DMS153 (cell line): ENCODE measurements at regions not wholly inside any gene's neighbourhood (a gene's known extent, or its start where the extent isn't known, plus 50 kb on each side); places are given as distances from the start of the nearest gene placed in this dataset.

ENCODE experiments used
- DNase-seq: peaks from one replicate; lab custom pipeline; 2025; lab: John Stamatoyannopoulos, UW

- DNase-seq = no peak
Observed at GRCh38 chrX:40452031-40452430, 128.7 kb upstream of the ATP6AP2 start.

DNA sequence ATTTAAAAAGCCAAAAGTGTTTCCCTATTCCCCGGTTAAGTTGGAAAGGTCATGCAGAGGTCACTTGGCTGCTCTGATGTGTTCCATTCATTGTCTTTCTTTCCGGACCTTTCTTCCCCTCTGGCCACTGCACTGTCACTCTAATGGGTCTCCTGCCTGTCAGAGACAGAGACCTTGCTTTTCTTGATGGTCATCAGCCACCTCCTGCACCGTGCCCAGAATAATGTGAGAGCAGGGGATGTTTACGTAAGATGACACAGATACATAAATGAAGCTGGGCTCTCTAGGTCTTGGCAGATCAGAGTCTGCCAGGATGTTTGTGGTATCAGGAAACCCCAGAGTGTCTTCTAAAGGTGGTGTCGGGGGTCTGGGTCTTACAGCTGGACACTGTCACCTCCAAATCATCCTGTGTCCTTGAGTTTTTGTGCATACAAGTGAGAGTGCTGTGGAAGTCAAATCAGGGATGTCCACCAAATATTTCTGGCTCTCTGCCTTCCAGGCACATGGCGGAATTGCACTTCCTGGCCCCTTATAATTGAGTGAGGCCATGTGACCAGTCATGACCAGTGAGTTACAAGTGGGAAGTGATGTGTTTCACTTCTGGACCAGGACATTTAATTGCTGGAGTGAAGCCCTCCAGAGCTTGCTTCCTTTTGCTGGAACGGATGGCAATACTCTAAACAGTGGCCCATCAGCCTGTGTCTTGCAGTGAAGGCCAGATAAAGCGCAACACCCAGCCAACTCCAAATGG lies 130.6 kb upstream of the ATP6AP2 start:
- no peak for DNase-seq

- DNase-seq = no peak
Observed at GRCh38 chrX:40449396-40449795, 131.4 kb upstream of the ATP6AP2 start.

- no peak for DNase-seq
Observed at GRCh38 chrX:40448793-40449192, 132.0 kb upstream of the ATP6AP2 start.

DNA sequence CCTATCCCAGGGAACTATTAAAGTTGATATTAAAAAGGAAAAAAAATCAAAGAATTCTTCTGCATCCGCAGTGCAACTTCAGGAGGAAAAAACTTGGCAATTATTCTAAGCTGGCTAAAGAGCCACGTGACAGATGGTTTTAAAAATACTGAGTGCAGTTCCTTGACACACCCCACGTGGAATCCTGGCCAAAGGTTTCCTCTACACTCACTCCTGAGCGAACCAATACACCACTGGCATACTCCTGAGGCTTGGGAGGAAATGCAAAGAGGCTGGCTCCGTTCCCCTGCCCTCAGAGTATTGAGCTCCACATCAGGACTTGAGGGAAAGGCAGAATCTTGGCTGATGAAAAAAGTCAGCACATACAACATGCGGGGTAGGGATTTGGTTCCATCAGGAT lies 133.8 kb upstream of the ATP6AP2 start:
- no peak for DNase-seq

DNA sequence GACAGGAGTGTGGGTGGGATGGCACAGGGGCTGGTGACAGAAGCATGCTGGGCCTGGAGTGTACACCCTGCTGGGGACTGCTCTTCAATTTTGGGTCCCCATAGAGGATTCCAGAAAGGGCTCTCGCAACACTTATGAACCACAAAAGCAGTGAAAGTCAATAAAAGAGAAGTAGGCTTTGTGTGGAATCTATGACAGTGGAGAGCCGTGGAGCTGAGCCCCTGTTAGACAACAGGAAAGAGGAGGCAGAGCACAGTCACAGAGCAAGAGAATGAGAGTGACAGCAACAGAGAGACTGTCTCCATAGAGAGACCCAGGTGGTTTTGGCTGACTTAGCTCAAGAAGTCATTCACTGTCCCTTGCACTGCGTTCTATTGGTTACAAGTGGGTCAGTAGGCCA lies 135.1 kb upstream of the ATP6AP2 start:
- no peak for DNase-seq

DNA sequence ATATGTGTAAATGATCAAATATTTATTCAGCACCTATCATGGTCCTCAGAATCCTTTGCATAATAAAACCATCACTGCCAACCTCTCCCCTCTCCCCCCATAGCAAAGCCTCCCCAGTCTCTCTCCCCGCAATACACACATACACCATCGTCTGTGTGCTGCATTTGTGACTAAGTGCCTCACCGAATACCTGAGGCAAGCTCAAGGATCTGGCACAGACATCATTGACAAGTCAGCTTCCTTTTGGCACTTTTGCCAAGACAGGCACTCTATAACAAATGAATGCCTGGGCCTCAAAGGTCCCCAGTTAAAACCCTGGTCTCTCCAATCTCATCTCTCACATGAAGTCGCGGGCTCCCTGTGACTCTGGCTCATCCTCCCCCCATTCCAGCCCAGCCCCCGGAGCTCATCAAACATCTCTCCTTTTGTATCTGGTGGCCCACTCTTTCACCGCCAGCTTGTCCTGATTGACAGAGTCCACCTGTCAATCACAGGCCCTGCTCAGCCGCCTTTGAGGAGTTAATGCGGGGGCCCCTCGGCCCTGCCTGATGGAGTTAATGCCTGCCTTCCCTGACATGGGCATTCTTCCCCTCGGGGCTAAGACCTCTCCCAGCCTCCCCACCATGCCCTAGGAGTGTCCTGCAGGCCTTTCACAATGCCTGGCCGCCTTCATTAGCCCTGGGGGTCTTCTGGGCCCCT lies 135.8 kb upstream of the ATP6AP2 start:
- DNase-seq = no peak

DNA sequence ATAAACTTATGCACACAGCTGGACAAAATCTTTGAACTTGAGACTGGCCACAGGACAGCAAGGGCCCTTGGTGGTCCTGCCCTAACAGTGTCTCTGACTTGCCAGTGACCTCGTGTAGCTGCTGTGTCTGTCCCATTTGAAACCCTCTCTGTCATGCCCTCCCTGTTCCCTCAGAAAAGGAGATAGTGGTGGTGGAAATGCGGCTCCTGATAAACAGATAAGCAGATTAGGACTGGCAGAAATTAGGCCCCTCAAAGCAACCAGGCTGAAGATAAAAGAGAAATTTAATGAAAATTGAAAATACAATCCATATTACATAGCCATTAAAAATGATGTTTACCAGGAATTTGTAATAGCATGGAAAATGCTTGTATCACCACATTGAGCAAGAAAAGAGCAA lies 136.6 kb upstream of the ATP6AP2 start:
- no peak for DNase-seq

- DNase-seq = no peak
Observed at GRCh38 chrX:40440866-40441265, 139.9 kb upstream of the ATP6AP2 start.

DNA sequence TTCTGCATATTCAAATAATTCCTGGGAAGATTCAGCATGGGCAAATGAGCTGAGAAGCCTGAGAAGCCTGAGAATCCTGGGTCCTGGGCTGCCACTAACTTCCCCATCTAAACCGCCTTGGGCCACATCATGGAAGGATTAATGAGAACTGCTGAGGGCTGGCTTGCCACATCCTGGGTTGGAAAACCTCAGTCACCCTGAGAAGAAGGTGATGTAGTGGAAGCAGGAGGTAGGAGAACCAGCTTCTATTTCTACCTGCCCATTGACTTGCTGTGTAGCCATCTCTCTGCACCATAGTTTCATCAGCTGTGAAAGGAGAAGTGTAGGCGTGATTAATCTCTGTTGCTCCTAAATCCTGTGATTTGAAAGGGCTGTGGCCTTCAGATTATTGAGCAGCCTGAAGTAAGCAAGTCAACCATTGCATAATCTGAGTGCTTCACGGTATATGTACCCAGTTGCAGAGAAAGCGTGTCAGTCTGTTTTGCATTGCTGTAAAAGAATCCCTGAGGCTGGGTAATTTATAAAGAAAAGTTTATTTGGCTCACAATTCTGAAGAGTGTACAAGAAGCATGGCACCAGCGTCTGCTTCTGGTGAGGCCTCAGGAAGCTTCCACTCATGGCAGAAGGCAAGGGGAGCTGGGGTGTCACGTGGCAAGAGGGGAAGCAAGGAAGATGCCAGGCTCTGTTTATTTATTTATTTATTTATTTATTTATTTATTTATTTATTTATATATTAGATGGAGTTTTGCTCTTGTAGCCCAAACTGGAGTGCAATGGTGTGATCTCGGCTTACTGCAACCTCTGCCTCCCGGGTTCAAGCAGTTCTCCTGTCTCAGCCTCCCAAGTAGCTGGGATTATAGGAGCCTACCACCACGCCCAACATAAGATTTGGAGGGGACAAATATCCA lies 140.9 kb upstream of the ATP6AP2 start:
- DNase-seq = no peak

DNA sequence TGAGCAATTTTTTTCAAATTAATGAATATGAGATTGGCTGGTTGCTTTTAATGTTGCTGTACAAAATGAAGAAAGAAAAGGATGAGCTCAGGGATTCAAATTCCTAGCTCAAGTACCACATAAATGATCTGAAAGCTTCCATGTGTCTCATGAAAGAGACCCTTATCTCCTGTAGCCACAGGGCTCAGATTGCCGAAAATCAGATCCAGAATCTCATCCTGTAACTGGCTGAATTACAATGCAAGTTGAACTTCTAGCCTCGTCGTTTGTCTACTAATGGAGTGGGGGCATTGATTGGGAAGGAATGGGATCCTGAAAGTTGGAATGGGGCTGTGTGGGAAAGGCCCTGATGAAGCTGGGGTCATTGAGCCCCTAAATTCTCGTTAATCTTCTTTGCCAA lies 143.4 kb upstream of the ATP6AP2 start:
- no peak for DNase-seq

DNA sequence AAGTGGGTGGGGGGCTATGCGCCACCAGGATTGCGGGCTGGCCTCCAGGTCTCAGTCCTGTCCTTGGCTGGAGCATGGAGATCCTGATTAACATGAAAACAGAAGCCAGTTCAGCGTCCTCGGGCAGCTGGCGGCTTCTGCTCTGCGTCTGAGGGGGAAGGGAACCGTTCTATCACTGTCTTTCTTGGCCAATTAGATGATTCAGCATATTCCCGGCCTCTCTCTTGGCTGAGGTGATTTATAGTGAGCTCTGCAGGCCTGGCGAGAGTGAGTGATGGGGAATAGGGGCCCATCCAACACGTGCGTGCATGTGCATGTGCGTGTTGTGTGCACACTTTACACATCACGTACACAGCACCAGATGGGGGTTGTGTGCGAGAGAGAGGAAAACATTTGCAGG lies 145.8 kb upstream of the ATP6AP2 start:
- DNase-seq = peak; percentile 63

GRCh38 chrX:40434443-40434842 lies 146.3 kb upstream of the ATP6AP2 start:
- DNase-seq = no peak

DNA sequence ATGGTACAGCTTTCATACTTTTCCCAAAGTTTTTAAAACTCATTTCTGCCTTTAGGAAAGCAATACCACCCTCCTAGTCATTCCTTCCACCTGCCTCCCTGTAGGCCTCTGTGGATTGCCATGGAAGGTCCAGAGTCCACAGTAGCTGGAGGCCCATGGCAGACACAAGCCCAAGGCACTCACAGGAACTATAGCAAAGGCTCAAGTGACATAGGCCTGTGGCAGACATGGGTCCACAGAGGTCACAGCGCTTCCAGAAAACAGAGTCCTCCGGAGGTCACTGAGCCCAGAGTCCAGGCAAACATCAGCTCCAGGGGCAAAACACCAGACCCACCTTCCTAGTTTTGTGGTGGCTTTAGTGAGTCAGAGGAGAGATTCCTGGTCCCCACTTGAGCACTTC lies 147.6 kb upstream of the ATP6AP2 start:
- no peak for DNase-seq

- no peak for DNase-seq
Observed at GRCh38 chrX:40424259-40424658, 156.5 kb upstream of the ATP6AP2 start.

- DNase-seq = no peak
Observed at GRCh38 chrX:40423299-40423698, 157.5 kb upstream of the ATP6AP2 start.

- no peak for DNase-seq
Observed at GRCh38 chrX:40422021-40422420, 158.7 kb upstream of the ATP6AP2 start.

- DNase-seq = no peak
Observed at GRCh38 chrX:40420899-40421729, 159.7 kb upstream of the ATP6AP2 start.

GRCh38 chrX:40418813-40419195 lies 162.0 kb upstream of the ATP6AP2 start:
- no peak for DNase-seq

- no peak for DNase-seq
Observed at GRCh38 chrX:40418146-40418812, 162.5 kb upstream of the ATP6AP2 start.

GRCh38 chrX:40415675-40416074 lies 165.1 kb upstream of the ATP6AP2 start:
- no peak for DNase-seq
